ENCODE measurements at regions not wholly inside any gene's neighbourhood (a gene's known extent, or its start where the extent isn't known, plus 50 kb on each side); places are given as distances from the start of the nearest gene placed in this dataset.

DNA sequence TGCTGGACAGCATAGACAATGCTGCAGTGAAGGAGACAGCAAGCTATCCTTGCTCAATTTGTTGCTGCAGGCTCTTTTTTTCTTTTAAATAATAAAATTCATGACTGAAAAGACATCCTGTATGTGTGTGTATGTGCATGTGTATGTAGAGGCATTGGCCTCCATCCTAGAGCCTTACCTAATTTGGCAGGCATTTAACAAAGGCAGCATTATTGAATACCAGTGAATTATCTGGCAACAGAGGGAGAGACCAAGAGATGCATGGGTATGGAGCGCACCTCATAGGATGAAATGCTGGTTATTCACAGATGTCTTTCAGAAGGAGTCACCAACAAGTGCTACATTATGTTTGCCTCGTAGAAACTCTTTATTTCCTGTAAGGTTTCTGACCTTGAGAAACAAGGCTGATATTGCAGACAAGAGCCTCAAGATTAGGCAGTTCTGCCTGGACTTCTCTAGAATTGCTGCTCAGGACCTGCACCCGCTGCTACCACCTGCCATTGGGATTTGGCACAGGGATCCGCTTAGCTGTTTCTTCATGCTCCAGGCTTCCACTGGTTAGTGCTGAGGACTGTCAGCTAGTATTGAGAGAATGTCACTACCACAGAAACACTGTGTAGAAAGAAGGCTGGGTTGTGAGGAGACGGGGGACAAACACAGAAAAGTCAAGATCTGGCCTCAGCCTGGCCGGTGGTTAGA is 247.7 kb upstream of the RFX3 start:
- H3K4me3 ChIP-seq (ENCODE audit: low read depth, poor library complexity, severe bottlenecking) = no peak overlapping the region
- TF ChIP-seq CTCF (IDR thresholded peaks at IDR 0.05) (no peak), POLR2A (IDR thresholded peaks at IDR 0.05) (no peak)
- DNase-seq (ENCODE audit: low spot score in 2 of 2) = no peak
- WGBS, 2 donors = 78 to 94% methylated on average over 6 of the region's 6 CpGs
- intact Hi-C loops (cut with DNase I; ENCODE audit: low total_unique reads) = no loop called here

DNA sequence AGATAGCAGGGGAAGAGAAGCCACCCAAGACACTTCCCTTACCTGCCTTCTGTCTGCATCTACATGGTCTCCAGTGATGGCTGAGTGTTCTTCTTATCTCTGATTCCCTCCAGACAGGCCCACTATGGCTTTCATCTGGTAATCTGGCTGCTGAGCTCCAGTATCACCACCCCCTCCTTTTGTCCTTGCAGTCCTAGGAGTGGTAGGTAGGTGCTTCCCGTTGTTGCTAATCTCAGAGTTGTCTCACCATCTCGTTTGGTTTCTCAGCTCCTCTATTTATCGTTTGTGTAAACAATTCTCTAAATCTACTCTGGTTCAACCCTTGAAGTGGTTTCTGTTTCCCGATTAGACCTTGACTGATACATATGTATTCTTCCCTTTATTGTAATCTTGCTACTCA is 243.8 kb upstream of the RFX3 start:
- WGBS, 2 donors = 53 to 61% methylated on average over 4 of the region's 4 CpGs
- TF ChIP-seq CTCF (IDR thresholded peaks at IDR 0.05) = no peak
- no peak for TF ChIP-seq POLR2A (IDR thresholded peaks at IDR 0.05)

DNA sequence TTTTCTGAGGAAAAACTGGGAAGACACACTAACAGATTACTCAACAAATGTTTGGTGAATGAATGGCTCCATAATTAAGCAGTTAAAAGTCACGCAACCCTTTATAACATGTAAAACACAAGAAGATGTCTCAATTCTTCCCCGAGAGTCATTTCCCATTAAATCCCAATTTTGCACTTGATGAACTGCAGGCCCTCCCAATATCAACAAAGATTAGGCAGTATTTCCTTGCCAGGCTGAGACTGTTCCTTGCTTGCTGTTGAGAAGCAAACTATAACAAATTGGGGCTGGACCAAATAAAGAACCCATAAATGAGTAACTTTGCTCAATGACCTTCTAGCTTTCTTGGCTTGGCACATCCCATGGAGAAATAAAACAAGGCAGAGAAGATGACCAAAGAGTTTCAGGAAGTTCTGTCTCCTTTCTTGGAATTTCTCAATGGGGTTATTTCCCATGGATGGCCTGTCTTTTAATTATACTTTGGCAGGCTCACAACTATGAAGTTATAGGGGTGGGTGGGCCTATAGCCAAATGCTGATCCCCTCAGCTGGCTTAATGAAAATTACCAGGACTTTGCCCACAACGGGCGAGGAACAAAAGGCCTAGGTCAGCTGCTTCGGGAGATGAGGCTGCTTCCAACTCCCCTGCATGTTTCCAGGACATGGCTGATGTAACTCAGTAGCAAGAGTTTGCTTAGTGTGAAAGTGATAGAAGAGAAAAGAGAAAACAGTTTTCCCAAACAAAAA is 243.1 kb upstream of the RFX3 start:
- TF ChIP-seq POLR2A (IDR thresholded peaks at IDR 0.05) (no peak), CTCF (IDR thresholded peaks at IDR 0.05) (no peak)
- WGBS, 2 donors = 77 to 78% methylated on average over 4 to 5 of the region's 5 CpGs
- no peak overlapping the region for H3K4me3 ChIP-seq (ENCODE audit: low read depth, poor library complexity, severe bottlenecking)
- no peak for DNase-seq (ENCODE audit: low spot score in 2 of 2)
- intact Hi-C loops (cut with DNase I; ENCODE audit: low total_unique reads) = no loop called here

More for the DNA sequence above, 243.8 kb upstream of the RFX3 start:
- DNase-seq (ENCODE audit: low spot score in 2 of 2) = no peak
- no peak overlapping the region for H3K4me3 ChIP-seq (ENCODE audit: low read depth, poor library complexity, severe bottlenecking)
- intact Hi-C loops (cut with DNase I; ENCODE audit: low total_unique reads) = no loop called here

DNA sequence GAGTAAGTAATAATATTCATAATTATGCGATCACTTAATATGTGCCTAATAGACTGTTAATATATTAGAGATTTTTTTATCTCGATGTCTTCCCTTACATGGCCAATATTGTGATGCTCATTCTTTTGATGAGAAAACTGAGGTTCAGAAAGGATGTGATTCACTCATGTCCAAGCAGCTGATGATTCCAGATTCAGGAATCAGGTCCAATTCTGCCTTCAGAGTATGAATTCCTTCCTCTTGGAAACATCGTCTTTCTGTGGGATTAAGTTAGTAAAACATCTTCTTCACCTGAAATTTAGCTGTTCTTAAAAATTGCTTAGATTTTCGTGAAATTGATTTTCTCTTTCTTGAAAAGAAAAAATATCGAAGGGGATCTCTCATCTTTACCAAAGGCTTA is 242.5 kb upstream of the RFX3 start:
- intact Hi-C loops (cut with DNase I; ENCODE audit: low total_unique reads) = no loop called here
- DNase-seq (ENCODE audit: low spot score in 2 of 2) = no peak
- WGBS, 2 donors = 80 to 88% methylated on average over 5 of the region's 5 CpGs
- TF ChIP-seq POLR2A (IDR thresholded peaks at IDR 0.05) (no peak), CTCF (IDR thresholded peaks at IDR 0.05) (no peak)
- H3K4me3 ChIP-seq (ENCODE audit: low read depth, poor library complexity, severe bottlenecking) = no peak overlapping the region

DNA sequence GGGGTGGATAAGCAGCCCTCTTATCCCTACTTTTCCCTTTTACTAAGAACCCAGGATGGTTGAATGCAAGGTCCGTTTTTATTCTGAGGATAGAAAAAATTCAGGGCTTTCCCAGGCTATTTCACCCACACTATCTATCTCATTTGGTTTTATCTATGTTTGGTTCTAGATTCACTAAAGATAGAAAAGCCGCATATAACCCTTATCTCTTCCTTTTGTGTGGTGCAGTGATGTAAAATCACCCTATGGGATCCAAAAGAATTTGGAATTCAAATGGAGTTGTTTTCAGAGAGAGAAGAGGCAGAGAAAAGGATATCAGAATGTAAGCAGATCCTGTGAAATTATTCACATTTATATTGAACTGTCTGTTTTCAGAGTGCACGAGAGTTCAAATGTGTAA is 236.3 kb upstream of the RFX3 start:
- intact Hi-C loops (cut with DNase I; ENCODE audit: low total_unique reads) = no loop called here
- no peak for TF ChIP-seq CTCF (IDR thresholded peaks at IDR 0.05)
- no peak for TF ChIP-seq POLR2A (IDR thresholded peaks at IDR 0.05)
- no peak for DNase-seq (ENCODE audit: low spot score in 2 of 2)
- no peak overlapping the region for H3K4me3 ChIP-seq (ENCODE audit: low read depth, poor library complexity, severe bottlenecking)
- WGBS, 2 donors = 57 to 58% methylated on average over 3 of the region's 3 CpGs

All from lower leg skin (tissue), 4 donors.